Dermis blood vessel endothelial cell (primary cell): ENCODE measurements at regions not wholly inside any gene's neighbourhood (a gene's known extent, or its start where the extent isn't known, plus 50 kb on each side); places are given as distances from the start of the nearest gene placed in this dataset.

Experiments
- DNase-seq: peaks from one replicate; pipeline ENCODE4 v3.0.0; 2010

DNA sequence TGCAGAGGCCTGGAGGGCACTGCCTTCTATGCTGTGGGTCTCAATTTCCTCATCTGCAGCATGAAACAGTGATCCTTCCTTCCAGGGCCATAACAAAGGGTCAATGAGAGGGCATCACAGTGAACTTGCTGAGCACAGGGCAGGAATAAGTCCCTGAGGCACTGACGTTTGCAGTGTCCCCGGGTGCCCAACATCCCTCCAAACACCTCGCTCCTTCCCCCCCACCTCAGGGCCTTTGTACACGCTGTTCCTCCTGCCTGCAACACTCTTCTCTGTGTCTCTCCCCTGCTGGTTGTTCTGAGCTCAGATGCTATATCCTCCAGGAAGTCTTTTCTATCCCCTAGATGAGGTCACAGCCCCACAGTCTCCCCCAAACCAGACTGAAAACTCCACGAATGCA lies 59.7 kb upstream of the TCF20 start:
- no peak for DNase-seq

DNA sequence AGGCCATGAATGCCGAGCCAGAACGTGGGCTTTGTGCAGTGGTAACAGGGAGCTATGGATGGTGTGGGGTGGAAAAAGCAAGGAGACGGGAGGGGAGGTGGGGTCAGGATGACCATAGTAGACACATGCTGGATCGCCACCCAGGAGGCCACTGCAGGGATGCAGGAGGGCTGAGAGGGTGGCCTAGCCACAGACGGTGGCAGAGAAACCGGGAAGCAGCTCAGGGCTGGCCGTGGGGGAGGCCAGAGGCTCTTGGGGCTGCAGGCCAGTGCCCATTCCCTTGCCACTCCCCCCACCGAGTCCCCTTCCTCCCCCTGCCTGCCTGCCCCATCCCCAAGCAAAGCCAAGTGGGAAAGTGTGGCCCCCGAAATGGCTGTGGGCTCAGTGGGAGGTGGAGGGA lies 59.1 kb upstream of the TCF20 start:
- no peak for DNase-seq

- no peak for DNase-seq
Measured at GRCh38 chr22:42328784-42329145, 58.3 kb upstream of the TCF20 start.

DNA sequence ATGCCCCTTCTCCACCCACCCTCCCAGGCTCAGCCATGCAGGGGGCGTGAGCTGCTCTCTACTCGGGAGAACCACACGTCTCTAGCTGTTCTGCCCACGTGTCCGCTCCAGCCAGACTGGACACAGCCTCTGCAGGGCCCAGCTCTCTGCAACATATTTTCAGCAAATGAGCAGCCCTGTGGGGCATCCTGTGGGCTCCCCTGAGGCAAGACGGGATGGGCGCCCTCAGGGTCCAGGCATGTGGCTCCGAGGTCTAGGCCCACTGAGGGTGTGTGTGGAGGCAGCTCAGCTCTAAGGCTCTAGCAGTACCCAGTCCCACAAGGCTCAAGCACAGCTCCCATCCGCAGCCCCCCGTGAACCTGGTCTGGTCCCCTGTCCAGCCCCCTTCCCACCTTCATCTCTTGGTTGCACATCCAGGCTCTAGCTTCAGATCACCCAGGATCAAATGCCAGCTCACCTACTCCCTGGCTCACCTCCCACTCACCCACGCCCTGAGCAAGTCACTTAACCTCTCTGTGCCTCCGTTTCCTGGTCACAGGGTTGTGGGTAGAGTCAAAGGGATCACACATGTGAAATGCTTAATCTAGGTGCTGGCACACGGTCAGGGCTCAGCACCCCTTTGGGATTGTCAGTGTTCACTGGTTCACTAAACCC lies 57.8 kb upstream of the TCF20 start:
- DNase-seq: no peak

DNA sequence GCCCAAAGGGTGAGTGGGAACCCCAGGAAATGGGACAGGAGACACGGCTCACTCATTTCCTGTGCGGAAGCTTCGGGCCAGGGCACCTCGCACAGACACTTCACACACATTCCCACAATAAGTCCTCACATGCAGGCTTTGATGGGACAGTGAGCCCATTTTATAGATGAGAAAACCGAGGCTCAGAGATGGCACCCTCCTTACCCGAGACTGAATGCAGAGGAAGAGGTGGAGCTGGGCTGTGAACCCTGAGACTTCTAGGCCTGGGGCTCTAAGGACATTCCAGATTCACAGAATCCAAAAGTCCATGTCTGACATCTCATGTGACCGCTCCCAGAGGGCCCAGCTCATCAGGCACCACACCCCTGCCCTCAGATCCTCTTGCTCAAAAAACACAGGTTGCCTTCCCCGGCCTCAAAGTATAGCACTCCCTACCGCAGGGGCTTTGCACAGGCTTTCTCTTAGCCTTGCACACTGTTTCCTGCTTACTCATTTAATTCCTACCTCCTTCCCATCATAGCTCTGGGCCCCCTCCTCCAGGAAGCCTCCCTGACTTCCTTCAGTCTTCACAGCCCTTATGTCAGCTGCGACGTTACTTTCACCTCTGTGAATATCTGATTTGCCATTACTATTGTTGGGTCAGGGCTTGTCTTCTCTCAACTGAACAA lies 57.1 kb upstream of the TCF20 start:
- no peak for DNase-seq

GRCh38 chr22:42326801-42327200 lies 56.3 kb upstream of the TCF20 start:
- DNase-seq: peak; percentile 19

GRCh38 chr22:42326301-42326700 lies 55.8 kb upstream of the TCF20 start:
- DNase-seq: no peak

DNA sequence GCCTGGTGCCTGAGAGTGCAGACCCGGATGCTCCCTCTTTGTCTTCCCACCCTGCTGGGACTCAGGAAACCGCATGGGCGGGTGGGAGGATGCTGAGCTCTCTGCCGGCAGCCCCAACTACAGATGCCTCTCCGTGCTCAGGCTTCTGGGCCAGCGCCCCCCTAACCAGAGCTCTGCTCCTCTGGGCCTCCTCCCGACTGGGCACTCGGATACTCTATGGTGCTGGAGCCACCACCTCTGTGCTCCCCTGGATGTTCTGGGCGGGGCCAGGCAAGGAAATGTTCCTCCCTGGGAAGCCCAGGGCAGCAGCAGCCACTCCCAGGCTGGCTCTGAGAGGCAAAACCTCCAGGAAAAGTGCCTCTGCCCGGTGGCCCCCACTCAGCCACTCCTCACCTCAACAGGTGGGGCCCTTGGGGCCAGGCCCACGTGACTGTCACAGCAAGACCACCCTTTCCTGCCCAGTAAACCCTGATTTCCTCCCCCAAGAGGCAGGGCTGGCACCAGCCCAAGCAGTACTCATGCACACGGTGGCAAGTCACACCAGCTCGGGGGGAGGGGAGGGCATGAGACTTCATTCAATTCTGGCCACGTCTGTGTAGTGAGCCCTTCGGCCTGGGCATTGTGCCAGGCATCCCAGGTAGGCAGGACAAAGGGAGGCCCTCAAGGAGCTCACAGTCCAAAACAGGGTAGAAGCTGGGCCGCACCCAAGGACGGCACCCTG lies 54.7 kb upstream of the TCF20 start:
- DNase-seq: no peak

DNA sequence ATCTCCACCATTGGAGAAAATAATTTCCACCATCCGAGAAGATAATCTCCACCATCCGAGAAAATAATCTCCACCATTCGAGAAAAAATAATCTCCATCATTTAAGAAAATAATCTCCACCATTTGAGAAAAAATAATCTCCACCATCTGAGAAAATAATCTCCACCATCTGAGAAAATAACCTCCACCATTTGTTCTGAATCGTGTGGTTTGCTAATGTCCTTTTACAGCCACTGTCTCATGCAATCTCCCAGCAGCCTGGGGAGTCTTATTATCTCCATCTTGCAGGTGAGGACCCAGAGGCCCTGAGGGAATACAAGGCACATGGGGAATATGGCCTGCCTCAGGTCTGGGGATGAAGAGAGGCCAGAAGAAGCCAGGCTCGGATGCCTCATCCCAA lies 54.1 kb upstream of the TCF20 start:
- no peak for DNase-seq

- DNase-seq: no peak
Measured at GRCh38 chr22:42323971-42324370, 53.5 kb upstream of the TCF20 start.

DNA sequence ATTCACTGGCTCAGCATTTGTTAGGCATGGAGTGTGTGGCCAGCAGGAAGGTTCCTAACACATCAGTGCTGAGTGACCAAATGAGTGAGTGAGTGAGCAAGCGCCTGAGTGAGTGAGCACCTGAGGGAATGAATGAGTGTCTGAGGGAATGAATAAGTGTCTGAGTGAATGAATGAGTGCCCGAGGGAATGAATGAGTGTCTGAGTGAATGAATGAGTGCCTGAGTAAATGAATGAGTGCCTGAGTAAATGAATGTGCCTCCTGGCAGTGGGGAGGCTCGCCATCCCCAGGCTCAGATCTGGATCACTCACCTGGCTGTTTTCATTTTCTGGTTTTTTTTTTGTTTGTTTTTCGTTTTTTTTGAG lies 52.1 kb upstream of the TCF20 start:
- DNase-seq: no peak

DNA sequence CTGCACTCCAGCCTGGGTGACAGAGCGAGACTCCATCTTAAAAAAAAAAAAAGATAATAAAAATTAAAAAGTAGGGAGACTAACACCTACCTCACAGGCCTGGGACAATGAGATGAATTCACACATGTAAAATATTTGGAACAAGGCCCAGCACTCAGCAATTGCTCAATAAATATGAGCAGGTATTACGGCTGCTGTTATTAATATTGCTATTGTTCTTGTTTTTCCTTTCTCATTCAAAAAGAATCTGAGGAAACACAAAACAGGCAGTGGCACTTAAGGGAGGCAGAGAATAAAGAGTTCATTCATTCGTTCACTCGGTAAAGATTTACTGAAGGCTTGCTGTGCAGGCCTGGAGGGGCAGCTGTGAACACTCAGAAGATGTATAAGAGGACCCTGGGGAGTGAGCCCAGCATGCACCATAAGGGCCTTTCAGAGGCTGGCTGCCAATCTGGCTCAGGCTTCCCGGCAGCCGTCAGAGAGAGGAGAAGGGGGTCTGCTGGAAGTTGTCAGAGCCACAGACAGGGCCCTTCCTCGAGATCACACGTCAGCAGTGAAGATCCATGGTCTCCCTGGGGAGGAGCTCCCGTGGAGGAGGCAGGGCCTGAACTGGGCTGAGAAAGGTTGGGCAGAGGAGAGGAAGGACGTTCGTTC lies 51.6 kb upstream of the TCF20 start:
- DNase-seq: no peak

DNA sequence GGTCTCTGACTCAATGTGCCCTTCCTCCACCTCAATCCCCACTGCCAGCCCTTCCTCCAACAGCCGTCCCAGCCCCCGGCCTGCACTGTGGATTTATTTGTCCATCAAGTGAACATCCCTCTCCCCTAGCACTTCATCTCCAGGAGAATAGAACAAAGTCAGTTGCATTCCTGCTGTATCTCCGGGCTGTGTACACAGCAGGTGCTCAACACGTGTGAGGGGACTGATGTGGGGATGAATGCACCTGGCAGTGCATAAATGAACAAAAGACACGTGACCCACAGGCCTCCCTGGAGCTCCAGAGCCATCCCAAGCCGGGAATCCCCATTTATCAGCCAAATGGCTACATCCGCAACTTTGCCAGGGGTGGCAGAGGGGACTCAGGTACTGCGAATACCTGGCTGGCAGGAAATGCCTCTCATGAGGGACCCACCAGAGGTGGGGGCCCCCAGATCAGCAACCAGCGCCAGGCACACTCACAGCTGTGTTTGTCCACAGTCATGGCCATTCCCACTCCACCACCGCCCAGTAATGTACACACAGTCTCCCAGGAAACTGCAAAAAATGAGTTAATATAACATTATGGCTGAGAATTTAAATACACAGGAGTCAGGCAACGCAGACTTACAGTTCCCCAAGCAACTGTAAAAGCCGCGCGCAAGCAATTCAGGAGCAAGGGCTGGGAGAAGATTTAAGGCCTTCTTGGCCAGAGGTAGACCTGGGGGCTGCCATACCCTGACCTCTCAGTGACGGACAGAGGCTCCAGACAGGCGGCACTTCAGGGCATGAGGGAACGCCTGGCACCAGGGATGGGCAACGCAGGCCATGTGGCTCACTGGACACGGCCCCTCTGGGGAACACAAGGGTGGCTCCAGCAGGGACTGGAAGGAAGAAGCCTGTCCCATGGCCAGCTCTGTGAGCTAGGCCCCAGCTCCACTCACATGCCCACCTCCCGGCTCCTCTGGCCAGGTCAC lies 50.3 kb upstream of the TCF20 start:
- DNase-seq: no peak
